IMR-90 (cell line): ENCODE measurements at regions not wholly inside any gene's neighbourhood (a gene's known extent, or its start where the extent isn't known, plus 50 kb on each side); places are given as distances from the start of the nearest gene placed in this dataset.

ENCODE experiments used
- ATAC-seq: fragments of 200-7000 bp; cut with Tn5 transposase; 2 replicates; pipeline ENCODE4 v1.9.1; 2020; ENCODE audit warnings: low read depth, mild to moderate bottlenecking, moderate library complexity
- BruUV-seq: library from RNA; stranded (reverse); fragments of 400-500 nt; replicated peaks from 2 replicates; lab custom pipeline; 2021; lab: Mats Ljungman, UMichigan
- CTCF ChIA-PET: fragments of 300-600 bp; formaldehyde crosslinking; extraction: SDS; loops from one replicate; lab custom pipeline; 2021; ENCODE audit warnings: antibody characterized with exemption; lab: Yijun Ruan, JAX
- POLR2A ChIA-PET: fragments of 300-600 bp; sonication (Branson Sonifier 250); formaldehyde crosslinking; loops from one replicate; lab custom pipeline; 2022; ENCODE audit warnings: antibody characterized with exemption; ENCODE audit not compliant: unreplicated experiment; lab: Charles Lee
- DNase-seq: peaks from one replicate; pipeline ENCODE4 v3.0.0; 2013
- H2AFZ ChIP-seq: replicated peaks from 2 replicates; pipeline ENCODE3; 2013; ENCODE audit warnings: low read length, mild to moderate bottlenecking; ENCODE audit not compliant: poor library complexity
- H2AK5ac ChIP-seq: 2 replicates; pipeline ENCODE4 v1.6.1; 2013; ENCODE audit warnings: low read depth, low read length, inconsistent platforms
- H2AK9ac ChIP-seq: replicated peaks from 2 replicates; pipeline ENCODE3; 2013; ENCODE audit warnings: mild to moderate bottlenecking, low read depth, low read length, moderate library complexity; ENCODE audit not compliant: poor library complexity
- H2BK120ac ChIP-seq: 2 replicates; pipeline ENCODE4 v1.6.1; 2013; ENCODE audit warnings: low read depth, low read length, inconsistent platforms
- H2BK15ac ChIP-seq: 3 replicates; pipeline ENCODE4 v1.6.1; 2013; ENCODE audit warnings: low read depth, low read length, inconsistent platforms
- H2BK20ac ChIP-seq: 2 replicates; pipeline ENCODE4 v1.6.1; 2013; ENCODE audit warnings: low read depth, mild to moderate bottlenecking, inconsistent platforms, low read length, moderate library complexity
- H2BK5ac ChIP-seq: 2 replicates; pipeline ENCODE4 v1.6.1; 2013; ENCODE audit warnings: mild to moderate bottlenecking, low read depth, low read length, inconsistent platforms; ENCODE audit not compliant: poor library complexity, severe bottlenecking
- H3K14ac ChIP-seq: replicated peaks from 2 replicates; pipeline ENCODE4 v1.6.1; 2013; ENCODE audit warnings: low read depth, low read length, inconsistent platforms
- H3K18ac ChIP-seq: 2 replicates; pipeline ENCODE4 v1.6.1; 2013; ENCODE audit warnings: low read depth, low read length, control low read depth
- H3K23ac ChIP-seq: 2 replicates; pipeline ENCODE4 v1.6.1; 2013; ENCODE audit warnings: low read depth, low read length, inconsistent platforms
- H3K27ac ChIP-seq: 2 replicates; pipeline ENCODE4 v1.5.1; 2013; ENCODE audit warnings: mild to moderate bottlenecking, control low read depth, low read length; ENCODE audit not compliant: insufficient read depth
- H3K27me3 ChIP-seq: 2 replicates; pipeline ENCODE4 v1.6.1; 2013; ENCODE audit warnings: low read length; ENCODE audit not compliant: control insufficient read depth, insufficient read depth
- H3K36me3 ChIP-seq: 2 replicates; pipeline ENCODE4 v1.6.1; 2013; ENCODE audit warnings: low read length, mixed read lengths; ENCODE audit not compliant: control insufficient read depth, insufficient read depth
- H3K4ac ChIP-seq: 2 replicates; pipeline ENCODE4 v1.6.1; 2013; ENCODE audit warnings: low read depth, low read length, inconsistent platforms
- H3K4me1 ChIP-seq: 2 replicates; pipeline ENCODE4 v1.6.1; 2013; ENCODE audit warnings: low read length, mixed read lengths; ENCODE audit not compliant: control insufficient read depth, insufficient read depth
- H3K4me2 ChIP-seq: 2 replicates; pipeline ENCODE4 v1.6.1; 2013; ENCODE audit warnings: low read depth, mild to moderate bottlenecking, control low read depth, low read length, moderate library complexity
- H3K4me3 ChIP-seq: 2 replicates; pipeline ENCODE4 v1.5.1; 2013; ENCODE audit warnings: low read depth, mild to moderate bottlenecking, control low read depth, low read length, moderate library complexity; ENCODE audit not compliant: insufficient read depth
- H3K56ac ChIP-seq: 2 replicates; pipeline ENCODE4 v1.6.1; 2013; ENCODE audit warnings: low read length, inconsistent platforms; ENCODE audit not compliant: insufficient read depth; ENCODE audit errors: extremely low read depth
- H3K79me1 ChIP-seq, 2 experiments: 2 replicates each; pipeline ENCODE4 v1.6.1; 2013; ENCODE audit warnings: low read length in 2 of 2, inconsistent platforms in 1 of 2, low read depth in 1 of 2
- H3K9ac ChIP-seq: 2 replicates; pipeline ENCODE4 v1.6.1; 2013; ENCODE audit warnings: low read depth, low read length, control low read depth
- H3K9me1 ChIP-seq: 2 replicates; pipeline ENCODE4 v1.6.1; 2013; ENCODE audit warnings: low read length, inconsistent platforms; ENCODE audit not compliant: insufficient read depth
- H3K9me3 ChIP-seq: 2 replicates; pipeline ENCODE4 v1.6.1; 2013; ENCODE audit warnings: low read length; ENCODE audit not compliant: control insufficient read depth, insufficient read depth
- H4K20me1 ChIP-seq: 2 replicates; pipeline ENCODE4 v1.6.1; 2013; ENCODE audit warnings: low read length, inconsistent platforms; ENCODE audit not compliant: insufficient read depth
- H4K5ac ChIP-seq: 2 replicates; pipeline ENCODE4 v1.6.1; 2013; ENCODE audit warnings: mild to moderate bottlenecking, low read depth, low read length, control low read depth
- H4K8ac ChIP-seq, 2 experiments: 2 replicates each; pipeline ENCODE4 v1.6.1; 2013; ENCODE audit warnings: low read depth in 2 of 2, low read length in 2 of 2, control low read depth in 1 of 2, inconsistent platforms in 1 of 2
- H4K91ac ChIP-seq: 2 replicates; pipeline ENCODE4 v1.6.1; 2013; ENCODE audit warnings: low read depth, low read length, inconsistent platforms; ENCODE audit not compliant: insufficient read depth
- BHLHE40 ChIP-seq: fragments of 150-350 bp; IDR thresholded peaks from 2 replicates; pipeline ENCODE4 v1.6.1; 2016; ENCODE audit warnings: mild to moderate bottlenecking, low read depth, low read length
- CEBPB ChIP-seq: IDR thresholded peaks from 2 replicates; pipeline ENCODE4 v1.6.1; 2012; ENCODE audit warnings: low read depth, low read length, improper control_type of control experiment
- CHD1 ChIP-seq: IDR thresholded peaks from 2 replicates; pipeline ENCODE4 v1.6.1; 2012; ENCODE audit warnings: low read depth, low read length, improper control_type of control experiment
- CTCF ChIP-seq: conservative IDR thresholded peaks from 2 replicates; pipeline ENCODE4 v1.5.1; 2012; ENCODE audit warnings: mild to moderate bottlenecking, low read depth, low read length, improper control_type of control experiment
- FOS ChIP-seq: fragments of 150-350 bp; IDR thresholded peaks from 2 replicates; pipeline ENCODE4 v1.6.1; 2016; ENCODE audit warnings: low read depth, low read length
- MAFK ChIP-seq: IDR thresholded peaks from 2 replicates; pipeline ENCODE4 v1.6.1; 2012; ENCODE audit warnings: low read depth, low read length, improper control_type of control experiment
- MAZ ChIP-seq: IDR thresholded peaks from 2 replicates; pipeline ENCODE4 v1.6.1; 2012; ENCODE audit warnings: low read depth, mild to moderate bottlenecking, low read length, improper control_type of control experiment, moderate library complexity, borderline replicate concordance
- MXI1 ChIP-seq: IDR thresholded peaks from 2 replicates; pipeline ENCODE4 v1.6.1; 2012; ENCODE audit warnings: low read depth, mild to moderate bottlenecking, low read length, moderate library complexity, borderline replicate concordance
- NFE2L2 ChIP-seq: fragments of 150-350 bp; IDR thresholded peaks from 2 replicates; pipeline ENCODE4 v1.6.1; 2016; ENCODE audit warnings: low read depth, mild to moderate bottlenecking, low read length
- POLR2A ChIP-seq: IDR thresholded peaks from 2 replicates; pipeline ENCODE4 v1.6.1; 2012; ENCODE audit warnings: mild to moderate bottlenecking, low read depth, low read length
- RAD21 ChIP-seq: IDR thresholded peaks from 2 replicates; pipeline ENCODE4 v1.6.1; 2012; ENCODE audit warnings: low read length, improper control_type of control experiment
- RCOR1 ChIP-seq: IDR thresholded peaks from 2 replicates; pipeline ENCODE4 v1.6.1; 2012; ENCODE audit warnings: mild to moderate bottlenecking, low read length, improper control_type of control experiment; ENCODE audit not compliant: insufficient replicate concordance
- RFX5 ChIP-seq: IDR thresholded peaks from 2 replicates; pipeline ENCODE4 v1.8.0; 2012; ENCODE audit warnings: low read depth, mild to moderate bottlenecking, low read length, moderate library complexity
- USF2 ChIP-seq: fragments of 150-350 bp; IDR thresholded peaks from 2 replicates; pipeline ENCODE4 v1.6.1; 2017; ENCODE audit warnings: mild to moderate bottlenecking, antibody characterized with exemption, low read length, low read depth
- WGBS, 2 experiments: methylation state at CpG; one replicate each; pipeline versions ENCODE4 v1.1.5 to v1.1.7; 2013; ENCODE audit warnings: missing lambda C conversion rate in 2 of 2; ENCODE audit not compliant: insufficient read length in 1 of 2; ENCODE audit errors: extremely low coverage in 2 of 2; 5-methylcytosine and 5-hydroxymethylcytosine counted together
- dilution Hi-C: fragments of 300-500 bp; cut with HindIII; formaldehyde crosslinking; loops from one replicate; pipeline ENCODE4 v1.14.3; 2018; ENCODE audit warnings: low sequenced_read_pairs; ENCODE audit not compliant: unreplicated experiment
- in situ Hi-C: fragments of 300-500 bp; cut with MboI; formaldehyde crosslinking; loops from 3 replicates; pipeline ENCODE4 v1.14.3; 2019; ENCODE audit warnings: low sequenced_read_pairs, inconsistent platforms, mixed read lengths
- intact Hi-C: fragments of 100-400 bp; cut with micrococcal nuclease; formaldehyde crosslinking; loops from 2 replicates; pipeline ENCODE4 v1.10.0; 2022

- intact Hi-C loops (no loop called here), dilution Hi-C loops (no loop called here)
- no peak overlapping the region for H3K4ac ChIP-seq
These were observed 298.4 kb upstream of the LUZP2 start for GRCh38 chr11:24198481-24198880.

More at GRCh38 chr11:24198481-24198880, 298.4 kb upstream of the LUZP2 start:
- Histone ChIP-seq H2AFZ (no peak overlapping the region), H4K8ac (no peak overlapping the region), H3K4me3 (no peak overlapping the region), H3K56ac (no peak overlapping the region), H2BK20ac (no peak overlapping the region), H3K18ac (no peak overlapping the region), H3K27me3 (no peaks in the 10 kb centered on the region), H3K23ac (no peak overlapping the region), H4K5ac (no peak overlapping the region), H2AK9ac (no peak overlapping the region), H2BK120ac (no peak overlapping the region), H3K14ac (no peak overlapping the region), H2BK5ac (no peak overlapping the region), H3K4me2 (no peak overlapping the region), H3K79me1 (no peaks in the 10 kb centered on the region), H2AK5ac (no peak overlapping the region), H3K9ac (no peak overlapping the region), H3K9me1 (no peaks in the 10 kb centered on the region), H2BK15ac (no peak overlapping the region), H3K9me3 (no peaks in the 10 kb centered on the region), H4K91ac (no peak overlapping the region), H3K4me1 (no peaks in the 10 kb centered on the region), H4K20me1 (no peaks in the 10 kb centered on the region), H3K27ac (no peak overlapping the region), H3K36me3 (no peaks in the 10 kb centered on the region)
- no peak for TF ChIP-seq POLR2A
- no peak for TF ChIP-seq MAZ
- no peak for TF ChIP-seq CHD1
- no peak for TF ChIP-seq RAD21
- no peak for TF ChIP-seq BHLHE40
- no peak for TF ChIP-seq MXI1
- TF ChIP-seq FOS = no peak
- no peak for TF ChIP-seq USF2
- TF ChIP-seq RCOR1 = no peak
- no peak for TF ChIP-seq RFX5
- TF ChIP-seq CTCF = no peak
- TF ChIP-seq NFE2L2 = no peak
- TF ChIP-seq CEBPB = no peak
- TF ChIP-seq MAFK = no peak
- CTCF ChIA-PET = no interaction called here
- 100% methylated on average over 1 of the region's 5 CpGs; no CpG with 5 or more reads in 1 of the 2 experiments for WGBS, 2 experiments
- POLR2A ChIA-PET = no interaction called here
- BruUV-seq = no TSS peak
- ATAC-seq (no peak), DNase-seq (peak; percentile 41)
- in situ Hi-C loops = no loop called here
